HG03175 (cell line): ENCODE measurements at regions not wholly inside any gene's neighbourhood (a gene's known extent, or its start where the extent isn't known, plus 50 kb on each side); places are given as distances from the start of the nearest gene placed in this dataset.
"Not testable (repeated sequence)": the region's sequence is repeated elsewhere in the genome, so short reads cannot be mapped to it uniquely, and the experiment has no call there.

Experiments used
- ATAC-seq: cut with Tn5 transposase; IDR thresholded peaks from one replicate; pipeline ENCODE4 v1.9.1; 2021; ENCODE audit warnings: mild to moderate bottlenecking, moderate library complexity; ENCODE audit not compliant: unreplicated experiment

DNA sequence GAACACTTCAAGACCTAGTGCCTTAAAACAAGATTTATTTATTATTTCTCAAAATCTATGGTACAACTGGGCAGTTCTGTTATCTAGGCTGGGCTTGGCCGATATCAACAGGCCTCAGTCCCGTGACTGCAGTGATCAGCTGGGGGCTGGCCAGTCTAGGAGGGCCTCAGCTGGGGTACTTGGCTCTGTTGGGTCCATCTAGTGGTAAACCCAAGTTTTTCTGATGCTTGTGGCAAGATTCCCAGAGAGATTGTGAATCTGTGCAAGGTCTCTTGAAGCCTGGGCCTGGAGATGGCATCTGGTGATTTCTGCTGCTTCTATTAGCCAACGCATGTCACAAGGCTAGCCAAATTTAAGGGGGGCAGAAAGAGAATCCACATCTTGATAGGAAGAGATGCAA, 482.4 kb upstream of the SGO1 start:
- no peak for ATAC-seq

DNA sequence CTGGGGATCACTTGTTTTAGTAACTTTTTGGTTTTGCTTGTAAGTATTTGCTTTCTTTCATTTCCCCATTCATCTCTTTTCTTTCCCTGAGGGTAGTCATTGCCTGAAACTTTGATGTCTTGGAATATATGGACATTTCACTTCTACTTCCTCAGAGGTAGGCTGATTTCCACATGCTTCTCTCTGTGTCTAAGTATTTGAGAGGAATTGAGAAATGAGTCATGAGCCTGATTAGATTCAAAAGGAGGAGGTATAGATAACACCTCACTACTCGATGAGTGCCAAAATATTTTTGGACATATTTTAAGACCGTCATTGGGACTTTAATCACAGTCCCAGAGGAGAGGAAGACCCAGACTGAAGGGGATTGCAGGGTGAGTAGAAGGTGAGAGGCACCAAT, 480.1 kb upstream of the SGO1 start:
- ATAC-seq = no peak

GRCh38 chr3:20658491-20658890, 472.5 kb upstream of the SGO1 start:
- no peak for ATAC-seq

DNA sequence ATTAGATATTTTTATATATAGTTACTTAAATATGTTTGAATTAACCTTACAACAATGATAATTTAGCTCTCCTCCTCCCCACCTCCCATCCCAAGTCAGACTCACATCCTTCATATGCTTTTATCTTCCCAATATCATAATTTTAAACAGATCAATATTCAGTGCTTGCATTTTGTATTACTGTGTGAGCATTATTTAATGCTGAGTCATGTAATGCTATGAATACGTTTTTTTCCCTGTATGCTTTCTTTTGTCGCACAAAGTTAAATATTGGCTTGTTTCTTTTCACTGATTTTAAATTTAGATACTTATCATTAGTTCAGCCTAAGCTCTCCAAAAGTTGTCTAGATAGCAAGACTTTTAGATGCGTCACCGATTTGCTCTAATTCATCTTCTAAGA, 471.6 kb upstream of the SGO1 start:
- no peak for ATAC-seq

DNA sequence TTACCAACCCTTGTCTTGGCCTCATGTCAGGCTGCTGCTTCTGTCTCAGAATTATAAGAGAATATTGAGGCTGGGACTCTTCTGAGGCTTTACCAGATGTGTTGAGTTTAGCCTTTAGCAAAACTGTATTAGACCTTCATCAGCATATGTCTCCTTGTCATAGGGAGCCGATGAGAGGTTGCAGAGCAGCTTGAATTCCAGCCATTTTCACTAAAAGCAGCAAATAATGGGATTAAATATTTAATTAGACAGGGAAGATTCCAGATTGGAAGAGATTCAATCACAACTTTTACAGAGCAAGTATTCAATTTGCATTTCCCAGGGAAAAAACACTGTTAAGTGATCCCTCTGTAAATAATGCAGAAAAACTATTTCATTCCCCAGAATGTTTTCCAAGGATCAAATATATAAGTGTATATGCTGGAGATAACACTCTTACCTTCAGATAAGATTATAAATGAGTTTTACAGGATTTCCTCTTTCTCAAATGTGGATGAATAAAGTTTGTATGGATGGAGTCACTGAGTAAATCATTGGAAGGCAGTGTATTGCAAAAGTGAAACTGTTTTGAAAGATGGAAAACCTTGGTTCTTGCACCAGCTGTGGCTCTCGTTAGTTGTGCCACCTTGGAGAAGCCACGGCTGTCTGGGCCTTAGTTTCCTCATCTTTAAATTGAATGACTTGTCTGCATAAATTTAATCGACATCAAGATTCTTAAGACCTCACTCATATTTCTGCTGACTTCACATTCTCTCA, 466.4 kb upstream of the SGO1 start:
- ATAC-seq = no peak

DNA sequence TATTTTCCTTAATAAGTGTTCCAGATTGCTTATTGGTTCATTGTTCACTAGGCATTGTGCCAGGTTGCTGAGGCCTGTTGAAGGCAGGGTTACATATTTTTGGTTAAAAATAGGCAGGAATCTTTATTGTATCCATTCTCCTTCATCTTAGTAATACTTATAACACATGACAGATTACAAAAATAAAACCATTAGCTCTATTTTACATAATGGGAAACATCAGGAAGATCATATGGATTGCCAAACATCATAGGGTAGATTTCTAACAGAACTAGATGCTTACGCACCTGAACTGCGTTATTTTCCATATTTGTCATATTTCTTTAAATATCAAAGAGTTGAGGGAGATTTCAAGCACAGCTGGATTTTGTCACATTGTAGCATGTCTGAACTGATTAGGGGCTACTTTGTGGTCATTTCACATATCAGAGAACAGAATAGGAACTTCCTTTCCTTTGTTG, 462.9 kb upstream of the SGO1 start:
- ATAC-seq = no peak

DNA sequence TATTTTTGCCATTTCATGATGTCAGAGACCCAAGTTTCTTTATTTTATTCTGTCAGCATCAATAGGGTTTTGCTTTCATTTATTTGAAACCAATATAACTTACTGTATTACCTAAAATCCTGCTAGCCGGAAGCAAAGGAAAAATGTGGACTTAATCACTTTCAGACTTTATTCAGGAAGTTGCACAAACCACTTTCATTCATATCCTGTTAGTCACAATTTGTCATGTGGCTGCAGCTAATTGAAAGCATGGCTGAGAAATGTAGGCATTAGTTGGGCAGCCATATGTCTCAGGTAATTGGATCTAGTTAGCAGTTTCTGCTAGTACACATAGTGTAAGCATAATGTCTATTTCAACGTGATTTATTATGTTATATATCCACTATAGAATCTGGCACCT, 462.3 kb upstream of the SGO1 start:
- no peak for ATAC-seq

DNA sequence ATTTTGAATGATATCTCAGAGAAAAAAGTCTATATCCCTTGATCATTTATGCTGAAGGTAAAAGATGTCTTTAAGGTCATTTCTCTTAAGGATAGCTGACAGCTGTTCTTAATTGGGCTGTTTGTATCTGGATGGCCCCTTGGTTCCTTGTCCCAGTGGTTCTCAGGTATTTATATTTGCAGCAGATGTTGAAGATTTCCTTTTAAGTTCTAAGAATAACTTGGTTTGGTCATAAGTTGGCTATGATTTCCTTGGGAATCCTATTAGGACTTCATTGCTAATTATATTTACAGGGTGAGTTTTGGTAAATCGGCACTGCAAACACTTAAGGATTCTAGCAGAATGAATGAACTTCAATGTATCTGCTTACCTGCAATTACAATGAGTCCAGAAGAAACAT, 460.4 kb upstream of the SGO1 start:
- ATAC-seq = no peak

DNA sequence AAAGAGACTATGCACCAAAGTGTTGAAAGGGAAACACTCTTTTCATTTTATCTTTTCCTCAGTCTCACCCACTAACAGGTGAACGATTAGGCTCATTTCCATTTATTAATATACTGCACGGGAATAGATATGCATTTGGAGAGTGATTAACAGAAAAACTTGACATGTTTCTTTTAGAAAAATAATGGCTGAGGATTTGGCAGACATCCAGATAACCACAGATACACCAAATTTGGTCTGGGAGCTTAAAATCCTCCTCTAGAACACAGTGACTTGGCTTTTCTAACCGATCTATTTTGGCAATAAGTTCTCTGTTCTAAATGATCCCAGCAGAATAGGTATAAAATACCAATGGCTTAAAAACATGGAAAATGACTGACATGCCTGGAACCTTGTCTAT, 459.3 kb upstream of the SGO1 start:
- no peak for ATAC-seq

DNA sequence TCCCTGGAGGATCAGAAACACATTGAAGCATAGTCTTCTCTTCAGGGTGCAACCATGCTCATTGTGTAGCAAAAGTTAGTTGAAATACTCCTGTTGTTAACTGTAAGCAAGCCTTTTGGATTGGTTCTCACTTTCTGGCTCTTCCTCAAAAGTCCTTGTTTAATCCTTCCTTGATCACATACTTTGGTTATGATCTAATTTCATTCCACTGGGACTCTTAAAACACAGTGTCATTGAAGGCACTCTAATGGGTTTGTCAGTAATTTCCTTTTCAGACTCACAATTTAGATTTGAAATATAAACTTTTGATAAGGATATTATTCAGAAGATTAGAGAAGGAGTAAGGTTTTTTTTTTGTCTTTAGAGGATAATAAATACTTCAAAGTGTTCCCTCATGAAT, 451.7 kb upstream of the SGO1 start:
- ATAC-seq = no peak

DNA sequence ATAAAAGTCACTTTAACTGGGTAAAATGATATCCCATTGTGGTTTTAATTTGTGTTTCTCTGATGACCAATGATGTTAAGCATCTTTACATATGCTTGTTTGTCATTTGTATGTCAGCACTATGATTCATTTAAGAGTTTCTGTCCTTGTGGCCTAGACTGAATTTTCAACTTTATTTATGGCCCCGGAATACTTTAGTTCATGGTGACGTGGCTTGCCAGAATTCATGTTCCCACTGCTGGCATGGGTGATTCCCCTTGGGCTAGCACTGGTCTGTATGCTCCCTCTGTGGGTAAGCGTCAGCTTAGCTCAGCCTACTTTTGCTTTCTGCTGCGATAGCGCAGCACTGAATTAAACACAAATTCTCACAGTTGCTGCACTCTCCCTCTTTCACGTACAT, 436.3 kb upstream of the SGO1 start:
- no peak for ATAC-seq

- ATAC-seq = not testable (repeated sequence)
Observed at GRCh38 chr3:20618621-20619020, 432.6 kb upstream of the SGO1 start.

GRCh38 chr3:20618181-20618580, 432.2 kb upstream of the SGO1 start:
- ATAC-seq = not testable (repeated sequence)

DNA sequence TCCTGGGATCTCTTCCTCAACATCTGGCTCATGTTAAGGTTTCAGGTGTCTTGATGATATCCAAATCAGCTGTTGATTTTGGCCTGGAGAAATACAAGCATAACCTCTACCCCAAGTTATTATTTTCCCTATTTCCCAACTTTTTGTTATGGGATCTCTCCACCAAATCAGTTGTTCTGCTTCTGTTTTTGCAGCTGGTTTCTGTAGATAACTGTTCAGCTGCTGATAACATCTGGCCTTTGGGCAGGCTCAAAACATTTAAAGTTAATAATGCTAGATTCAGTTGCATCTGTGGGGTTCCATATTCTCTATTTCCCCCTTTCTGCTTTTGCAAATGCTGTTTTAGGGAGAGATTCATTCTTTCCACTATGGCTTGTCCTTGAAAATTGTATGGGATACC, 430.0 kb upstream of the SGO1 start:
- not testable (repeated sequence) for ATAC-seq

- ATAC-seq = no peak
Observed at GRCh38 chr3:20608054-20608738, 422.2 kb upstream of the SGO1 start.

DNA sequence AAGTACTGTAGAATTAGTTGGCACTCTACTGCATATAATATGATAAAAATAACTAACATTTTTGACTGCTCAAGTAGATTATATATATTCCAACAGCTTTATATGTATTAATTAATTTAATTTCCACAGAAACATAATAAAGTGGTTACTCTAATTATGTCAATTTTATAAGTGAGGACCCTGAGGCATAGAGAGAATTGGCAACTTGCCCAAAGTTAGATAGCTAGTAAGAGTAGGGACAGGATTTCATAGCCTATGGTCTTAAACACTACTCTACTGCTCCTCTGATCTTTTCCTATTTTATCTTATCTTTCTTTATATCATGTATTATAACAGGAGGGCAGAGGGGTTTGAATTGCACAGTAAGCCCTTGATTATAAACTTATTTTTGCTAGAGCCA, 418.7 kb upstream of the SGO1 start:
- ATAC-seq = no peak

- no peak for ATAC-seq
Observed at GRCh38 chr3:20589275-20589674, 403.3 kb upstream of the SGO1 start.

DNA sequence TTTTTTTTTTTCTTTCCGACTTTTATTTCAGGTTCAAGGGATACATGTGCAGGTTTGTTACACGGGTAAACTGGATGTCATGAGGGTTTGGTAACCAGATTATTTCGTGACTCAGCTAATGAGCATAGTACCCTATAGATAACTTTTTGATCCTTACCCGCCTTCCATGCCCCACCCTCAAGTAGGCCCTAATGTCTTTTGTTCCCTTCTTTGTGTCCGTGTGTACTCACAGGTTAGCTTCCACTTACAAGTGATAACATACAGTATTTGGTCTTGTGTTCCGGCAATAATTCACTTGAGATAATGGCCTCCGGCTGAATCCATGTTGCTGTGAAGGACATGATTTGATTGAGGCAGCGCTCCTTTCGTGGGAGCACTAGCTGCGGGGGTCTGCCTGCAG, 402.8 kb upstream of the SGO1 start:
- ATAC-seq = no peak

- no peak for ATAC-seq
Observed at GRCh38 chr3:20583648-20584047, 397.6 kb upstream of the SGO1 start.

GRCh38 chr3:20576228-20576627, 390.2 kb upstream of the SGO1 start:
- no peak for ATAC-seq

DNA sequence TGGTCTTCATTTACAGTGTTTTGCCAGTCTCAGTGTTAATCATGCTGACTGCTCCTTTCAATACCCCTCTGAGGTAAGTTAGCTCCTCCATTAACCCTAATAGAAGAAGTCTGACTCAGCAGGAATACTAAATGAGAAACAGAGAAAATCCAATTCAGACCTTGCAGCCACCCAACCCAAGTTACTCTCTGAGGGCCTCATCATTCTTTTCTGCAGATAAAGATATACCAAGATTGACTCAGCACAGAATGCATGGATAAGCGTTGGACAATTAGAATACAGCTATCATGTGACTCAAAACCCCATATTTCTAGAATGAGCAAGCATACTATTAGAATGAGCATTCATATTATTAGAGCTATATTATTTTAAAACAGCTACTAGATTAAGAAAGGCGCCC, 389.1 kb upstream of the SGO1 start:
- no peak for ATAC-seq

- no peak for ATAC-seq
Observed at GRCh38 chr3:20574746-20575145, 388.7 kb upstream of the SGO1 start.

DNA sequence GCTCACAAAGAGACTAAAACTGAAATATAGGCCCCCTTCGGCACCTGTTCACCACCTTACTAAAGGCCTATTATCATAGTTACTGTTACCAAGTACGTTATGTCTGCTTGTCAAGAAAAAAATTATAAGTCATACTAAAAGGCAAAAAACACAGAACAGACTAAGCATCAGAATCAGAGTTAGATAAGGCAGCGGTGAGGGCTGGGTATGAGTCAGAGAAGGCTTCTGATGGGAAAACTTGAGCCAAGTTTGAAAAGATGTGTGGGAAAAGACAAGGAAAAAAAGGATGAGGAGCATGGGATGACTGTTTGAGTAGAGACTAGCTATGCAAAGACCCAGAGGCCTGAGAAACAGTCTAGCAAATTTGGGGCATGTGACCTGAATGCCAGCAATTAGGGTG, 387.2 kb upstream of the SGO1 start:
- ATAC-seq = no peak
